ENCODE measurements at regions not wholly inside any gene's neighbourhood (a gene's known extent, or its start where the extent isn't known, plus 50 kb on each side); places are given as distances from the start of the nearest gene placed in this dataset.
A peak's percentile ranks its signal among the peaks of the same experiment; 100 is the strongest.

DNA sequence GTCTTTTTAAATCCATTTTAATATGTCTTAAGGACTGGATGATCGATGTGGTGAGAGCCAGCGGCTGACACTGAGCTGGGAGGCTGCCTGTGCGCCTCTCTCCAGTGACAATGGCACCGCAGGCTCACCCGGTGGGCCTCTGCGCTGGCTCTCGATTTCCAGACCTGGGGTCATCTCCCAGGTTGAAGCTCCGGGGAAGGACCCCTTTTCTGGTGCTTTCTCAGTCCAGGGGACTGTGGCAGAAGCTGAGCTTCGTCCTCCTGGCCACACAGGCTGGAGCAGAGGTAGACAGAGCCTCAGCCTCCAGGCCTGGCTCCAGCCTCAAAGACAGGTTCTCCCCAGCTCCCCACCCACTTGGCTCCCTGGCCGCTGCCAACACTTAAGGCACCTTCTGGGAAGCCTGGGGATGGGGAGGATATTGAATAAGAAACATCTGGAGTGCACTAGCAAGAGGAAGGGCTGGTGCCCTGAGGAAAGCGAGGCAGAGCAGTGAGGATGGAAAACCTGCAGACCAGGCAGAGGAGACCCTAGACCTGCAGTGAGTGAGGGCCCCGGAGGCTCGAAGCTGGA, 154.2 kb upstream of the SMAD3 start:
- Histone ChIP-seq H3K4me1 (no peaks in the 10 kb centered on the region), H3K27me3 (no peaks in the 10 kb centered on the region), H3K27ac (no peak overlapping the region), H3K36me3 (replicated peaks in 1 of 2; ENCODE audit: insufficient read depth in 1 of 2, low read depth in 2 of 2) (no peaks in the 10 kb centered on the region), H3K9me3 (no peaks in the 10 kb centered on the region), H3K4me3 (no peak overlapping the region)
- WGBS, 2 donors = 88 to 90% methylated on average over 11 to 13 of the region's 13 CpGs
- TF ChIP-seq CTCF (IDR thresholded peaks at IDR 0.05) (no peak), POLR2A (IDR thresholded peaks at IDR 0.05) (no peak)
- intact Hi-C loops (cut with DNase I) = no loop called here
- ATAC-seq = no peak
- no peak for DNase-seq

GRCh38 chr15:66912001-66912400, 153.4 kb upstream of the SMAD3 start:
- peak in 1 of 4 donors; percentile 30 for DNase-seq
- TF ChIP-seq CTCF (IDR thresholded peaks at IDR 0.05) (no peak), POLR2A (IDR thresholded peaks at IDR 0.05) (no peak)
- Histone ChIP-seq H3K4me1 (no peaks in the 10 kb centered on the region), H3K36me3 (replicated peaks in 1 of 2; ENCODE audit: insufficient read depth in 1 of 2, low read depth in 2 of 2) (no peaks in the 10 kb centered on the region), H3K27ac (no peak overlapping the region), H3K4me3 (no peak overlapping the region), H3K9me3 (no peaks in the 10 kb centered on the region), H3K27me3 (no peaks in the 10 kb centered on the region)
- WGBS, 2 donors = 43 to 59% methylated on average over 7 of the region's 7 CpGs
- no peak for ATAC-seq
- intact Hi-C loops (cut with DNase I) = no loop called here

- Histone ChIP-seq H3K9me3 (no peaks in the 10 kb centered on the region), H3K4me1 (no peaks in the 10 kb centered on the region), H3K4me3 (no peak overlapping the region), H3K36me3 (replicated peaks in 1 of 2; ENCODE audit: insufficient read depth in 1 of 2, low read depth in 2 of 2) (no peaks in the 10 kb centered on the region), H3K27me3 (no peaks in the 10 kb centered on the region), H3K27ac (no peak overlapping the region)
- intact Hi-C loops (cut with DNase I) = no loop called here
- DNase-seq (no peak), ATAC-seq (no peak)
- TF ChIP-seq POLR2A (IDR thresholded peaks at IDR 0.05) (no peak), CTCF (IDR thresholded peaks at IDR 0.05) (no peak)
- 74 to 78% methylated on average over 6 to 7 of the region's 7 CpGs for WGBS, 2 donors
These were observed 153.0 kb upstream of the SMAD3 start for GRCh38 chr15:66912441-66912840.

- Histone ChIP-seq H3K4me3 (no peak overlapping the region), H3K27ac (no peak overlapping the region), H3K36me3 (replicated peaks in 1 of 2; ENCODE audit: insufficient read depth in 1 of 2, low read depth in 2 of 2) (no peaks in the 10 kb centered on the region), H3K4me1 (peaks cover 19% of the 10 kb centered on the region), H3K27me3 (no peaks in the 10 kb centered on the region), H3K9me3 (no peaks in the 10 kb centered on the region)
- DNase-seq (no peak), ATAC-seq (no peak)
- 90 to 91% methylated on average over 2 of the region's 2 CpGs for WGBS, 2 donors
- intact Hi-C loops (cut with DNase I) = no loop called here
- no peak for TF ChIP-seq POLR2A (IDR thresholded peaks at IDR 0.05)
- TF ChIP-seq CTCF (IDR thresholded peaks at IDR 0.05) = no peak
These were observed 147.4 kb upstream of the SMAD3 start for GRCh38 chr15:66917904-66918448.

GRCh38 chr15:66919421-66919820, 146.0 kb upstream of the SMAD3 start:
- TF ChIP-seq CTCF (IDR thresholded peaks at IDR 0.05) (no peak), POLR2A (IDR thresholded peaks at IDR 0.05) (no peak)
- H3K4me3 ChIP-seq = no peak overlapping the region
- DNase-seq (peak in 3 of 4 donors; percentile 36 to 70 (median 47)), ATAC-seq (peak; percentile 71)
- no peaks in the 10 kb centered on the region for H3K9me3 ChIP-seq
- peak overlapping the region in 3 of 4 donors; percentile 21 to 32 (median 30) for H3K27ac ChIP-seq
- H3K36me3 ChIP-seq (replicated peaks in 1 of 2; ENCODE audit: insufficient read depth in 1 of 2, low read depth in 2 of 2) = no peaks in the 10 kb centered on the region
- WGBS, 2 donors = 36 to 47% methylated on average over 8 of the region's 8 CpGs
- H3K27me3 ChIP-seq = no peaks in the 10 kb centered on the region
- peaks cover 19% of the 10 kb centered on the region for H3K4me1 ChIP-seq
- intact Hi-C loops (cut with DNase I) = no loop called here

Data from body of pancreas (tissue), 4 donors.